Uterus (tissue), 2 donors: ENCODE measurements at regions not wholly inside any gene's neighbourhood (a gene's known extent, or its start where the extent isn't known, plus 50 kb on each side); places are given as distances from the start of the nearest gene placed in this dataset.

Experiments
- POLR2A ChIP-seq, 2 donors: fragments of 450-650 bp; IDR thresholded peaks; one replicate each; pipeline ENCODE4 v1.6.1; 2016; ENCODE audit warnings: antibody characterized with exemption in 2 of 2, mild to moderate bottlenecking in 1 of 2, moderate library complexity in 1 of 2
- TF ChIP-seq, protein P1 (sequence below), 4 experiments: fragments of 200-600 bp in 2 of 4; fragments of 450-650 bp in 2 of 4; sonication (generic) in 2 of 4; IDR thresholded peaks; one replicate each; pipeline ENCODE4 v1.5.1; 2016 to 2019; ENCODE audit warnings: antibody characterized with exemption in 4 of 4, mild to moderate bottlenecking in 2 of 4, moderate library complexity in 1 of 4

DNA sequence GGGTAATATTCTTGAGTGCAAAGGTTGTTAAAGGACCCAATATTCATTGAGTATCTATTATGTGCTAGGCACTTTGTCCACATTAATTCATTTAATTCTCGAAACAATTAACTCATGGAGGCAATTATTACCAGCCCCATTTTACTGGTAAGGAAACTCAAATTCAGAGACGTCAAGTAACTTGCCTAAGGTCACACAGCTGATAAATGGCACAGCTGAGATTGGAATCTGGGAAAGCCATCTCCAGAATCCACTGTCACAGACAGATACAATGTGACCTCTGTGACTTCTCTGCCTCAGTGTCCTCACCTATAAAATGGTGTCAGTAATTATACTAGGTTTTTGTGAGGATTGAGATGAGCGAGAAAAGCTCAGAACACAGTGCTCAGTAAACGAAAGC, 320.8 kb upstream of the ZFHX3 start:
- TF ChIP-seq, protein P1, sequence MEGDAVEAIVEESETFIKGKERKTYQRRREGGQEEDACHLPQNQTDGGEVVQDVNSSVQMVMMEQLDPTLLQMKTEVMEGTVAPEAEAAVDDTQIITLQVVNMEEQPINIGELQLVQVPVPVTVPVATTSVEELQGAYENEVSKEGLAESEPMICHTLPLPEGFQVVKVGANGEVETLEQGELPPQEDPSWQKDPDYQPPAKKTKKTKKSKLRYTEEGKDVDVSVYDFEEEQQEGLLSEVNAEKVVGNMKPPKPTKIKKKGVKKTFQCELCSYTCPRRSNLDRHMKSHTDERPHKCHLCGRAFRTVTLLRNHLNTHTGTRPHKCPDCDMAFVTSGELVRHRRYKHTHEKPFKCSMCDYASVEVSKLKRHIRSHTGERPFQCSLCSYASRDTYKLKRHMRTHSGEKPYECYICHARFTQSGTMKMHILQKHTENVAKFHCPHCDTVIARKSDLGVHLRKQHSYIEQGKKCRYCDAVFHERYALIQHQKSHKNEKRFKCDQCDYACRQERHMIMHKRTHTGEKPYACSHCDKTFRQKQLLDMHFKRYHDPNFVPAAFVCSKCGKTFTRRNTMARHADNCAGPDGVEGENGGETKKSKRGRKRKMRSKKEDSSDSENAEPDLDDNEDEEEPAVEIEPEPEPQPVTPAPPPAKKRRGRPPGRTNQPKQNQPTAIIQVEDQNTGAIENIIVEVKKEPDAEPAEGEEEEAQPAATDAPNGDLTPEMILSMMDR (IDR thresholded peaks at IDR 0.05) = no peak
- TF ChIP-seq POLR2A (IDR thresholded peaks at IDR 0.05) = no peak
